Neural progenitor cell (in vitro differentiated cells): ENCODE measurements at regions not wholly inside any gene's neighbourhood (a gene's known extent, or its start where the extent isn't known, plus 50 kb on each side); places are given as distances from the start of the nearest gene placed in this dataset.

Experiments used
- EZH2 ChIP-seq: fragments of 200-600 bp; sonication (generic); IDR thresholded peaks from 2 replicates; pipeline ENCODE4 v1.6.1; 2017; ENCODE audit warnings: antibody characterized with exemption, mild to moderate bottlenecking, moderate library complexity
- EZH2phosphoT487 ChIP-seq: fragments of 200-600 bp; sonication (generic); IDR thresholded peaks from 2 replicates; pipeline ENCODE4 v1.6.1; 2017; ENCODE audit warnings: antibody characterized with exemption
- TF ChIP-seq, protein P1 (sequence below): fragments of 200-600 bp; sonication (generic); IDR thresholded peaks from 2 replicates; pipeline ENCODE4 v1.5.1; 2017; ENCODE audit warnings: antibody characterized with exemption, mild to moderate bottlenecking

DNA sequence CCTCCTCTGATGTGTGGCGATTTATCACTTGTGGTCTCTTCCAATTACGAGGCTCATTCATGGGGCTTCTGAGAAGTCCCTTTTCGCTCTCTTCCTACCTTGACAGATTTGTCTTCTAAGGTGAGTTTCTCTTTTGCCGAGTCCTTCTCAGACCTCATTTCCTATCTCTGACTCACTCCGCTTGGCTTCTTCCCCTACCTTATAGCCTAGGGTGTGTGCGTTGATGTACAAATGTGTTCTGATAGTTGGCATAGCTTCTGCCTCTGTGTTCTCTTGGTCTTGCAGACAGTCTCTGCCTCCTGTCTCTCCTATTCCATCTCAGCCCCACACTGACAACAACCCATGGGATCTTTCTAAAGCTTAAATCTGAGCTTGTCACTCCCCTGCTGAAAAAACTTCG, 56.9 kb upstream of the SHB start:
- TF ChIP-seq, protein P1, sequence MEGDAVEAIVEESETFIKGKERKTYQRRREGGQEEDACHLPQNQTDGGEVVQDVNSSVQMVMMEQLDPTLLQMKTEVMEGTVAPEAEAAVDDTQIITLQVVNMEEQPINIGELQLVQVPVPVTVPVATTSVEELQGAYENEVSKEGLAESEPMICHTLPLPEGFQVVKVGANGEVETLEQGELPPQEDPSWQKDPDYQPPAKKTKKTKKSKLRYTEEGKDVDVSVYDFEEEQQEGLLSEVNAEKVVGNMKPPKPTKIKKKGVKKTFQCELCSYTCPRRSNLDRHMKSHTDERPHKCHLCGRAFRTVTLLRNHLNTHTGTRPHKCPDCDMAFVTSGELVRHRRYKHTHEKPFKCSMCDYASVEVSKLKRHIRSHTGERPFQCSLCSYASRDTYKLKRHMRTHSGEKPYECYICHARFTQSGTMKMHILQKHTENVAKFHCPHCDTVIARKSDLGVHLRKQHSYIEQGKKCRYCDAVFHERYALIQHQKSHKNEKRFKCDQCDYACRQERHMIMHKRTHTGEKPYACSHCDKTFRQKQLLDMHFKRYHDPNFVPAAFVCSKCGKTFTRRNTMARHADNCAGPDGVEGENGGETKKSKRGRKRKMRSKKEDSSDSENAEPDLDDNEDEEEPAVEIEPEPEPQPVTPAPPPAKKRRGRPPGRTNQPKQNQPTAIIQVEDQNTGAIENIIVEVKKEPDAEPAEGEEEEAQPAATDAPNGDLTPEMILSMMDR = no peak
- TF ChIP-seq EZH2 (no peak), EZH2phosphoT487 (no peak)
